ENCODE measurements at regions not wholly inside any gene's neighbourhood (a gene's known extent, or its start where the extent isn't known, plus 50 kb on each side); places are given as distances from the start of the nearest gene placed in this dataset.

DNA sequence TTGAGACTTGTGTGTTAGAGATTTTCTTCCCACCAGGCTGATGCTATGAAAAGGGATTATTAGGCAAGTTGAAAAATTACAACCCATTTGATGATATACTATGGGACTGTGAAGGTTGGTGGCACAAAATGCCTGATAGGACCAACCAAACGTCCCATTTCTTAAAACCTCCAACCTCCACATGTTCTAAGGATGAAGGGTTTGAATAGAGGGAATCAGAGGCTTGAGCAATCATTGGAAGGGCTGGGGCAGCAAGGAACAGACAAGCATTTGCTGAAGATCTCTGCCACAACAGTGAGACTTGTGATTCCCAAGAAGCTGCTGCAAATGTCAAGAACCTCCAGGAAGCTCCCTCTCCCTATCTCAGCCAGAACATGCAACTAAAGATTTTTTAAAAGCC is 283.1 kb downstream of the ELAVL2 start:
- no peak overlapping the region for H3K27ac ChIP-seq
- POLR2A ChIA-PET (ENCODE audit: low non-redundant PET), result no interaction called here
- CTCF ChIA-PET, result no interaction called here
- no peak for DNase-seq (ENCODE audit: low spot score)
- TF ChIP-seq, protein P1, sequence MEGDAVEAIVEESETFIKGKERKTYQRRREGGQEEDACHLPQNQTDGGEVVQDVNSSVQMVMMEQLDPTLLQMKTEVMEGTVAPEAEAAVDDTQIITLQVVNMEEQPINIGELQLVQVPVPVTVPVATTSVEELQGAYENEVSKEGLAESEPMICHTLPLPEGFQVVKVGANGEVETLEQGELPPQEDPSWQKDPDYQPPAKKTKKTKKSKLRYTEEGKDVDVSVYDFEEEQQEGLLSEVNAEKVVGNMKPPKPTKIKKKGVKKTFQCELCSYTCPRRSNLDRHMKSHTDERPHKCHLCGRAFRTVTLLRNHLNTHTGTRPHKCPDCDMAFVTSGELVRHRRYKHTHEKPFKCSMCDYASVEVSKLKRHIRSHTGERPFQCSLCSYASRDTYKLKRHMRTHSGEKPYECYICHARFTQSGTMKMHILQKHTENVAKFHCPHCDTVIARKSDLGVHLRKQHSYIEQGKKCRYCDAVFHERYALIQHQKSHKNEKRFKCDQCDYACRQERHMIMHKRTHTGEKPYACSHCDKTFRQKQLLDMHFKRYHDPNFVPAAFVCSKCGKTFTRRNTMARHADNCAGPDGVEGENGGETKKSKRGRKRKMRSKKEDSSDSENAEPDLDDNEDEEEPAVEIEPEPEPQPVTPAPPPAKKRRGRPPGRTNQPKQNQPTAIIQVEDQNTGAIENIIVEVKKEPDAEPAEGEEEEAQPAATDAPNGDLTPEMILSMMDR (conservative IDR thresholded peaks at IDR 0.05; ENCODE audit: low read depth), result no peak

DNA sequence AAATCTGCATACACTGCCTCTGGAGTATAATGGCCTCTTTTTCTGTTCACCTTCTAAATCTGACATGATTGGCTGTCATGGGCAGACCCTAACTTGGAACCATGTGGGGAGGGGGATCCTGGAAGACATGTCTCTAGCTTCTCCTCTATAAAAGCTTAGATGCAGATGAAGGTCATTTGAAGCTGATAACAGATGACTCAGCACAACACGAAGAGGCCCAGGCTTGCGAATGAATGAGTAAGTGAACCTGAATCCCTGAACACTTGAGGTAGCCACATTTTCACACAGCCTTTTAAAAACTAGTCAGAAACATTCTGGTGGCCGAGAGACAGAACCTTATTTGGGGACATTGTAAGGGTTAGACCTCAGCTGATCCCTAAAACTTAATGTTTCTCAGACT is 282.6 kb downstream of the ELAVL2 start:
- TF ChIP-seq, protein P1 (conservative IDR thresholded peaks at IDR 0.05; ENCODE audit: low read depth), result no peak
- ChIA-PET CTCF (no interaction called here), POLR2A (ENCODE audit: low non-redundant PET) (no interaction called here)
- peak; percentile 52 for DNase-seq (ENCODE audit: low spot score)
- no peak overlapping the region for H3K27ac ChIP-seq

DNA sequence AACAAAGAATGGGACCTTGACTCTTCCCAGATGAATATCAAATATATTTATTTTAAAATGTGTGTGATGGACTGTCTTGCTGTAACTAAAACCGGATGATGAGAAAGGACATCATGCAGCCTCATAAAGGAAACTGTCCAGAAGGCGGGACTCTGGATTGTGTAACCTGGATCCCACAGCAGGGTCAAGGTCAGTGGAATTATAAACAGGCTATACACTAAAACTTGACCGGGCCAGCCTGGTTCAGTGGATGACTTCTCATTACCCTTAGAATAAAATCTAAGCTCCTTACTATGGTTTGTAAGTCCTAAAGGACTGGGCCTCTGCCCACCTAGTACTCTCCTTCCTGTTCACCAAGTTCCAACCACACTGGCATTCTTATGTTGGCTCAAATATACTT is 280.3 kb downstream of the ELAVL2 start:
- TF ChIP-seq, protein P1 (conservative IDR thresholded peaks at IDR 0.05; ENCODE audit: low read depth), result no peak
- DNase-seq (ENCODE audit: low spot score), result no peak
- ChIA-PET POLR2A (ENCODE audit: low non-redundant PET) (no interaction called here), CTCF (interaction anchor here (0.6 kb wide), 1 partner anchor 1446 kb away, joined by 3 read pairs; no protein-coding TSS in a partner anchor)
- H3K27ac ChIP-seq, result no peak overlapping the region

DNA sequence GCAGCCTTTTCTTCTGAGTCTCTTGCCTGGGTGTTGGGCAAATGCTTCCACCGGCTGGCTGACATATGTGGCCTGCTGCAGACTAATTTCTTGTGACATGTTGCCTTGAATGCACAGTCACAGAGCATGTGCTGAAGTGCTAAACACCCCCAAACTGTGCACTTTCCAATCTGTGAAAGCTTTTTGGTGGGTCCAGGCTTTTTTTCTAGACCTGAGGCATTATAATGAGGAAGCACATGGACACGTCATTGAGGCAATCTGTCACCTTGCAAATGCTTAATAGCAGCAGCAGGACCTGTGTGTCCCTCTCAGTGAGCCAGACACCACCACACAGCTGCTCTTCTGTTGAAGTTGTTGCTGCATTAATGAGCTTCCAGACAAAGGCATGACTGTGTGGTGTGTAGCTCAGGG is 274.7 kb downstream of the ELAVL2 start:
- CTCF ChIA-PET, result no interaction called here
- H3K27ac ChIP-seq, result no peak overlapping the region
- no peak for DNase-seq (ENCODE audit: low spot score)
- TF ChIP-seq, protein P1 (conservative IDR thresholded peaks at IDR 0.05; ENCODE audit: low read depth), result no peak
- POLR2A ChIA-PET (ENCODE audit: low non-redundant PET), result no interaction called here

DNA sequence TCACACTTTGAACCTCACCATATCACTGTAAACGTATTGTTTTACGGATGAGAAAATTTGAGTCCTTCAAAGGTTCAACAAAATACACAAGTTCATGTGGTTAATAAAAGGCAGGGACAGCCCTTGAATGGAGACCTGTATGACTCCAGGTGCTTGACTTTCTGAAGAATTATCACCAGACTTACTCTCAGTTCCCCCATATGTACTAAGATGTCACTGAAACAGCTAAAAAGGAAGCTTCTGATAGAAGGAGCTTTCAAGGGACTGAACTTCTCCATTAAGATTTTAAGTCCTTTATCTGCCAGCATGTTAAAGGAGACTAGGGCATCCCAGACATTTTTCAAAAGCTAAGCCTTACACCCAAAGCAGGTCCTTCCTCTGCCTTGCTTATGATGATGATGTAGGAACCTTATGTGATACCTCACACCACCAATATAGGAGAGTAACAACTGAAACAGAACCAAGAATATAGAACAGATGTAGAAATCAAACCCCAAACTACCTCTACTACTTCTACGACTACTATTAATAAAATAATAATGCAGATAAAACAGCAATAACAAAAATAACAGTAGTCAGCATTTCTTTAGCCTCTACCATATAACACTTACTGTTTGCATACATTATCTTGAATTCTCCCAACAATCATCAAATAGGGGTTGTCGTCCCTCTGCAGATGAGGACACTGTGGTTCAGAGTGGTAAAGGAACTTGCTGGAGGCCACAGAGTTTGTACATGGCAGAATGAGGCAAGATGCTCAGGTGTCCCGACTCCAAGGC is 273.9 kb downstream of the ELAVL2 start:
- ChIA-PET CTCF (no interaction called here), POLR2A (ENCODE audit: low non-redundant PET) (no interaction called here)
- H3K27ac ChIP-seq, result no peak overlapping the region
- no peak for DNase-seq (ENCODE audit: low spot score)
- TF ChIP-seq, protein P1 (conservative IDR thresholded peaks at IDR 0.05; ENCODE audit: low read depth), result no peak

DNA sequence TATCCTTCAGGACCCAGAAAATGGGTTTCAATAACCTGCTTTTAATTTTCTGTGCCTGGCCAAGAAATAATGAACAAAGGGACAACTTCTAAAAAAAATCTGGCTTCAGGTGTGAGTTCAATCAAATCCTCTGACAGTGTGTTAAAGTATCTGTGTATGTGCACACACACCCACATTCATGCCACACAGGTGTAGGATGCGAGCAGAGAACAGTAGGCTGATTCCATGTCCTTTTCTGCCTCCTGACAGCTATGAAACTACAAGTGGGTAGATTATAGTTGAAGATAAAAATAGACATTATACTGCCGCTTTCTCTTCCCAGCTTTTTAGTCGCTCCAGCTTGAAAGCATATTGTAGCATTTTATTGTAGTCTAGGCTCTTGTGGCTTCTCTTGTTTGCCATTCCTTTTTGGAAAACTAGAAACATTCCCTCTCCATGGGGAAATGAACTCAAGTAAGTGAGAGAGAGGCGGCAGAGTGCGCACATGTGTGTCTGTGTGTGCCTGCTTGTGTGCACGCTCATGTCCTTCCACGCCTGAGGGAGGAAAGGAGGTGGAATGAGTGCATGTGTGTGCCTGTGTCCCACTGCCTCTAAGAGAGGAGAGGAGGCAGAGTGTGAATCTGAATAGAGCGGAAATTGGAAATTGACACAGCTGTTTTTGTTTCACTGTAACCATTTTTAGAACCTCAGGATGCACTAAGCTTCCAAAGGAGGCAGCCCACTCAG is 273.0 kb downstream of the ELAVL2 start:
- POLR2A ChIA-PET (ENCODE audit: low non-redundant PET), result no interaction called here
- TF ChIP-seq, protein P1 (conservative IDR thresholded peaks at IDR 0.05; ENCODE audit: low read depth), result no peak
- no peak for DNase-seq (ENCODE audit: low spot score)
- CTCF ChIA-PET, result interaction anchor here (0.6 kb wide), 2 partner anchors 10 to 1394 kb away, joined by 3 read pairs; no protein-coding TSS in a partner anchor
- no peak overlapping the region for H3K27ac ChIP-seq
